ENCODE measurements at regions not wholly inside any gene's neighbourhood (a gene's known extent, or its start where the extent isn't known, plus 50 kb on each side); places are given as distances from the start of the nearest gene placed in this dataset.
"Not testable (repeated sequence)": the region's sequence is repeated elsewhere in the genome, so short reads cannot be mapped to it uniquely, and the experiment has no call there.

DNA sequence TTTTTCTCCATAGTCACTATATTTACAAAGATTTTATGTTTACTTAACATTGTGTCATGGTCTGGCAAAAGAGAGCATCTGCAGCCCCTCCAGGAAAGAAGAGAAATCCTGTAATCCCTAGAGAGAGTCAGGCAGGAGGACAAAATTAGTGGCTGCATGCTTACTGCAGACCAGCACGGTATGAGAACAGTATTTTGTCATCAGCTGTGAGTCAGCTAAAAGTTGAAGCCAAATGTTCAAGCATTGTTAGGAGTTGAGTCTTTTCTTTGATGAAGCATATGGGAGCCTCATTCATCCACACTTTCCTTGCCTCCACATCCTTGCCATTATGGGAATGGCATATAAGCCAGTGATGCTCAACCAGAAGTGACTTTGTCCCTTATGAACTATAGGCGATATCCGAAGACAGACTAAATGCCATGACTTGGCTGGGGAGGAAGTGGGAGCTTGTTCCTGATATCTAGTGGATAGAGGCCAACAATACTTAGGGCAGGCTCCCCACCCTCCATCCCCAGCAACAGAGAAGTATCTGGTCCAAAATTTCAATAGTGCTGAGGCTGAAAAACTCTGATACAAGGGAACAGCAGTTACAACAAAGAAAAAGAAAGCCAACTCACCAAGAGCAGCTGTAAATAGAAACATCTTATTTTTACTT, 112.0 kb upstream of the OR5AK2 start:
- no peak for DNase-seq (ENCODE audit: low read depth in 2 of 2)

DNA sequence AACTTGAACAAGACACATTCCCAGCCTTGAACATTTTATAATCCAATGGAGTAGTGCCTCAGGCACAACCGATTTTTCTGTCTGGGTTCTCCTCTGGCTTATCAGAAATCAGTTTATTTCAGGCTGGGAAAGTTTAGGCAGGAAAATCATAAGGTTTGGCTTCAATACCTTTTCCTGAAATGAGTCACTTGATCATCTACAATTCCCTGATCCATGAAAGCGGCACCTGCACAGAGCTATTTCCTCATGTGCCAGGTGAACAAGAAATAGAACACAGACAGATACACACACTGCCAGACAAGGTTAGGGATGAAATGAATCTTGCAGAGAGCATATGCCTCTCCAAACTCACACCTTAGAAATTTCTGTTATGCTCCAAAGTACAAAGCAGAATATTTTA, 106.7 kb upstream of the OR9G4 start:
- no peak for DNase-seq (ENCODE audit: low read depth in 2 of 2)

DNA sequence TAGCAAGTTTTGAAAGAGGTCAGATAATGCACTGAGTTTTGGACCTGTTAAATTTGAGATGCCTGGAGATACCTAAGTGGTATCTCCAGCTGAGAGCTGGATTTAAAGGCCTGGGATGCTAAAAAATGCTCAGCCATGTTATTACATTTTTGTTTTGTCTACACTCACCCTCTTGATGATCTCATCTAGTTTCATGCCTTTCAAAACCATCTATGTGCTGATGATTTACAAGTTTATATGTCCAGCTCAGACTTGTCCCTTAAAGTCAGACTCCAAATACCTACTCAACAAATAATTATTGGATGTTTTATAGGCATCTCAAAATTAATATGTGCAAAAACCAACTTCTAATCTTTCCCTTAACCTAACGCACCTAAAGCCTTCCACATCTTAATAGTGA, 103.6 kb upstream of the OR9G4 start:
- DNase-seq (ENCODE audit: low read depth in 2 of 2) = no peak

DNA sequence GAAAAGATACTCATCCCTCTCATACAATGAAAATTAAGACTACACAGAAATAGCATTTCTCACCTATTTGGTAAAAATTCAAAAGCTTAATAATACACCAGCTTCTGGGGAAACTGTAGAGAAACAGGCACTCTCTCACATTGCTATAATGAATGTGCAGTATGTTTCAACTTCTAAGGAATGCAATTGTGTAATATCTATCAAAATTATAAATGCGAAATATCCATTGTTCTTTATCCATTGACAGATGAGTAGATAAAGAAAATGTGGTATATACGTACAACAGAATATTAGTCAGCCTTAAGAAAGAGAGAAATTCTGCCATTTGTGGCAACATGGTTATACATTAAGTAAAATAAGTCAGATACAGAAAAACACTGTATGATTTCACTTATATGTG, 101.4 kb upstream of the OR9G4 start:
- DNase-seq (ENCODE audit: low read depth in 2 of 2) = no peak

DNA sequence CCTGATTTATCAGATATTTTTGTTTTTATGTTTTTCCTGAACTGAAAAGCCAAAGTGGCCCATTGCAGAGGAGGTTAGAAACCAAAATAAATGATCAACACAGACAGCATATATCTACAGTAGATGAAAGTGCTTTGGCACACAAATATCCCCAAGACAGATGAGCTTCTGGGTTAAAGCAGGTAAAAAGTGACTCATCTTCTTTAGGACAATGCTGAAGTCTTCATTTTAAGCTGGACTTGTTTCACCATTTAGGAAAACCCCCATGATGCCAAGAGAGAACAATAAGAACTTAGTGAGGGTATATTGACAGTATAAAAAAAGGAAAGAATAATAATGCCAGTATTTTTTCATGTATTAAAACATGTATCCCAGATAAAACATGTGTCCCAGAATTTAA, 100.8 kb upstream of the OR9G4 start:
- no peak for DNase-seq (ENCODE audit: low read depth in 2 of 2)

DNA sequence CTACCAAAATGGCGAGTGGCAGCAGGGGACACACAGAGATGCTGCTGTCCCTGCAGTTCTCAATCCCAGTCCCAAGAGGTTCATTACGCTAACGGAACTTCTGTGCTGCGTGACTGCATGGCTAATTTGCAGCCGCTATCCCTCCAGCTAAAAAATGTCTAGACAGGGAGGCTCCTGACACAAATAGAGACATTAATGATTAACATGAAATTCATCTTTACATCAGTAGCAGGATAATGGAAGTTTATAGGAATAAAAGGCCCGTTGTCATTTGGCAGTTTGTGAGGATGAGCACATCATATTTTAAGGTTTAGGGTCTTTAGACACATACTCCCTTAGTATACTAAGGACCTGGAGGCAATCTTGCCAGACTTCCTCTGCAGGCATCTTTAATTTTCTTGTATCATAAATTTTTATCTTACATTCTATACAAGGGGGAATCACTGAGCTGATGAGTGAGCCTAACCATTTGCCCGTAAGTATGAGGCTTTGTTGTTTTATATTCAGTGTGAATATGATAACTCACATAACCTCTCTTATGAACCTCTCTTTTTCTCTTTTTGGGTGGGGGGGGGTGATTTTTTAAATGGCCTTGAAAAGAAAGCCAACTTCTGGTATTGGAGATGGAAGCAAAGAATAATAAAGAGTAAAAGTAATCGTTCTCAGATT, 99.8 kb upstream of the OR9G4 start:
- no peak for DNase-seq (ENCODE audit: low read depth in 2 of 2)

DNA sequence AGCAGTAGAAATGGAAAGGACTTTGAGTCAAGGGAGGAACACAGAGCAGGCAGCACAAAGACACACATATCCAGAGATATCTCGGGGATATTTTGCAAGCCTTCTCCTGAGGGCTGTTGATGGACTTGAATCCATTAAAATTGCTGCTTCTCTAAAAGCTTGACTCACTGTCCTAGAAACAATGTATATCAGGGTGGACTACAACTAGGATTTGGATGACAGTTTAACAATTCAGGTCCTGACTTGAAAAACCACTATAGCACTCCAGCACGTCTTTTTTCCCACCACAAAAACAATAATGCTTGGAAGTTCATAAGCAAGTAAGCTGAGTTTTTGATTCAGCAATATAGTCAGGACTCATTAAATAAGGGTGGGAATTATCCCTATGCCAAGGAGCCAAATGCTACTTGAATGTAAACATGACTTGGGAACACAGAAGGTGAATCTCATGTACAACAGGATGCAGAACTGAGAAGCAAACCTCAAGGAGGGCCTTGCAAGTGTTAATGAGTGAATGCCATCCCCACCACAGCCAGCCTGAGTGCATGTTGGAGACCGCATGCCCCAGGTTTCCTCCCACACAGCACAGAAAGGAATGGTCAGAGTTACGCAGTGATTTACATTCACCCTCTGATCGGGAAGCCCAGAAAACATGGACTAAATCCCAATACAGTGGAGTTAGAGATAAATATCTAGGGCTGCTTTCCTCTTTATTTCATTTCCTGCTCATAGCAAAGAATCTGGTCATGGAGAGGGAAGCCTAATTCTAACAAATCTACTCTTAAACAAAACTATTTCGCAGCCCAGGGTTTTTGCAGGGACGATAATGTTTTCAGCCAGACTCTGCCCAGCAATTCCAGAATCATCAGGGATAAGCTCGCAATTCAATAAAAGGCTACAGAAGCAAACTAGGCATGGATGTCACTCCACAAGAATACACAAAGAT, 98.4 kb upstream of the OR9G4 start:
- no peak for DNase-seq (ENCODE audit: low read depth in 2 of 2)

DNA sequence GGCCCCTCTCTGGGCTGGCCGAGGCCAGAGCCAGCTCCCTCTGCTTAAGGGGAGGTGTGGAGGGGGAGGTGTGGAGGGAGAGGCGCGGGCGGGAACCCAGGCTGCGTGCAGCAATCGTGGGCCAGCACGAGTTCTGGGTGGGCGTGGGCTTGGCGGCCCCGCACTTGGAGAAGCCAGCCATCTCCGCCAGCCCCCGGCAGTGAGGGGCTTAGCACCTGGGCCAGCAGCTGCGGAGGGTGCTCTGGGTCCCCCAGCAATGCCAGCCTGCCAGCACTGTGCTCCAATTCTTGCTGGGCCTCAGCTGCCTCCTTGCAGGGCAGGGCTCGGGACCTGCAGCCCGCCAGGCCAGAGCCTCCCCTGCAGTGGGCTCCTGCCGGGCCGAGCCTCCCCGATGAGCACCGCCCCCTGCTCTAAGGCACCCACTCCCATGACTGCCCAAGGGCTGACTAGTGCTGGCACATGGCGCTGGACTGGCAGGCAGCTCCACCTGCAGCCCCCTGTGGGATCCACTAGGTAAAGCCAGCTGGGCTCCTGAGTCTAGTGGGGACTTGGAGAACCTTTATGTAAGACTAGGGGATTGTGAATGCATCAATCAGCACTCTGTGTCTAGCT, 96.7 kb upstream of the OR9G4 start:
- DNase-seq (ENCODE audit: low read depth in 2 of 2) = no peak

DNA sequence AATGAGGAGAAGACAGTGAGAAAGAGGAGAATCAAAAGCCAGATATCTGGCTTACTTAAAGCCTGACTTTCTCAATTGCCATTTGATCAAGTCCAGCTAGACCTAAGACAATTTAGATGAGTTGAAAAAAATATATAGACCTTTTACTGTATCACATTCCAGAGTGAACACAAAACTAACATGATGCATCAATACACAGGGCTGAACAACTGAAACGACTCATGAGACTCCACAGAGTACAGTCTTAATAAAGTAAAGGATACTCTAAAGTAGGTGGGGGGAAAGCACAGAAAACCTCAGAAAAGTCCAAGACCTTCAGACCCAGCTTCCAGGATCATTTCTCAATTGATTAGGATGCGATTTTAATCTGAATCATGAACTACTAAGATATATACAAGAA, 95.3 kb upstream of the OR9G4 start:
- DNase-seq (ENCODE audit: low read depth in 2 of 2) = no peak

DNA sequence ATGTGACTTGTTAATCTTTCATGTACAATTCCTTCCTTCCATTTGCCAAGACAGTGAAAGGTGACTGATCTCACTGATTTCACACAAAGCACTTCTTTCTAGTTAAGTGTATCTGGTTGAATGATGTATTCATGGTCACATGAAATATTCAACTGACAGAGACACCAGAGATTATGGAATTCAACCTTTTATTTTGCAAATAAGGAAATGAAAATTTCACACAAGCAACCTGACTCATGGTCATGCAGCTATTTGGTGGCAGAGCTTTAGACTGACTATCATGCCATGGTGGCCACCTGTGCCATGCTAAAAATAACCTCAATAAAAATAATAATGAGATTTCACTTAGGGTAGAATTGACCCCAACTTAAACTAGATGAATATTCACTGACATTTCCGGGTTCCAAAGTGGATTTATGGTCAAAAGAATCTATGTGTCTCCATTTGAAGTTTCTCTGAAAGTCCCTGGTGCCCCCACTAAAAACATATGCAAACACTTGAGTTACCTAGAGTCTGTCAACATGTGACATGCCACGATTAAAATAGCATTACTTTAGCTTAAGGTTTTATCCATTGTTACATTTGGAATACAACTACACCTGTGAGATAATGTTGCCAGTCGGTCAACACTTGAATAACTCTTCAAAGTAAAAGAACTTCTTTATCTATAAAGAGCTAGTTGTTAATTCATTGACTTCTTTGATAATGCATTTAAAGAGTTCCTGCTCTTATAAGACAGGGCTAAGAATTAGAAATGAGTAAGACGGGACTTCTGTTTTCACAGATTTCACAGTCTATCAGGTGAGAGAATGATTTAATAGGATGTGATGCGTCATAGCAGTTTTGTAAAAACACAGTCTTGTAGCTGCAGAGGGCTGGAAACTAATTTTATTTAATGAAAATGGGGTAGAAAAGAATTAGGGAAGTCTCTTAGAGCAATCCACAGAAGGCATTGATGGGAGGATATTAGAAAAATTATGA, 94.6 kb upstream of the OR9G4 start:
- DNase-seq (ENCODE audit: low read depth in 2 of 2) = no peak

DNA sequence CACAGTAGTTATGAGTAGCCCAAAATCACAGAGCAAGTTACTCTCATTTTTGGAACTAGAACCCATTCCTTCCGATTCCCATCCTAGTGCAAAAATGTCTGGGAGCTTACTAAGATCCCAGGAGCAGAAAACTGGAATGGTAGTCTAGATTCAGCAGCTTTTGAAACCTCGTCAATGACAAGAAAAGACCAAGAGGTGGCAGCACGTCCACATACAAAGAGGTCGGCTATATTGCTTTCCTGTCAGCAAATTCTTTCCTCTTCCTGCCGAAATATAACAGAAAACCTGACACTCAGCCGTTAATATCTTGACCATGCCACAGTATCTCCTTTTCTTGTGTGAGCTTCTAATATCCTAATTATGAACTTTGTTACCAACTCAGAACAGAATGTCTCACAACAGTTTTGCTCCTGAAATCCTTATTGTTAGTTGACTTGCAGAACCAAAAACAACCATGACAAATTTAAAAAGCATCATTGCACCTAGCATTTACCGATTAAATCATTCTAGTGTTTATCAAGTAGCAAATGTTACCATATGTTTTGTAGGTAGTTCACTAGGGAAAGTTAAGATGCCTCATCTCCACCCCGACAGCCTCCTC, 92.8 kb upstream of the OR9G4 start:
- peak; percentile 11 to 15 for DNase-seq (ENCODE audit: low read depth in 2 of 2)

DNA sequence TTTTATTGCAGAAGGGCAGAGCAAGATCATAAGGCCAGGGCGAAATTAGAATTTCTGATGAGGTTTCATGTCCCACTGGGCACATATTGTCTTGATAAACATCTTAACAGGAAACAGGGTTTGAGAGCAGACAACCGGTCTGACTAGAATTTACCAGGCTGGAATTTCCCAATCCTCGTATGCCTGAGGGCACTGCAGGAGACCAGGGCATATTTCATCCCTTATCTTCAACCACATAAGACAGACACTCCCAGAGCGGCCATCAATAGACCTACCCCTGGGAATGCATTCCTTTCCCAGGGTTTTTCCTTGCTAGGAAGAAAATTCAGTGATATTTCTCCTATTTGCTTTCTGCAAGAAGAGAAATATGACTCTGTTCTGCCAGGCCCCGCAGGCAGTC, 78.9 kb upstream of the OR9G4 start:
- not testable (repeated sequence) for DNase-seq (ENCODE audit: low read depth in 2 of 2)

DNA sequence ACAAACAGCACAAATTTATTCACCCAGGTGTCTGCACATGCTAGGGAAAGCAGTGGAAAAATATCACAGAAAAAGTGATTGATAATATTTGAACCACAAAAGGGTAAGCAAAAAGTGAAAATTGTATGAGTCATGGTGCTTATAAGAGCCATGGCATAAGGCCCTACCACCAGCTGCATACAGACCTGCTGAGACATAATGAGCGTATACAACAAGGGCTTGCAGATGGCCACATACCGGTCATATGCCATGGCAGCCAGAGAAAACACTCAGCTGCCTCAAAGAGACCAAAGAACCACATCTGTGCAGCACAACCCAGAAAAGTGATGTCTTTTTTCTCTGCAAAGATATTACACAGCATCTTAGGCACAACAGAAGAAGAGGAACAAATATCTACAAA, 71.4 kb upstream of the OR9G4 start:
- DNase-seq (ENCODE audit: low read depth in 2 of 2) = no peak

DNA sequence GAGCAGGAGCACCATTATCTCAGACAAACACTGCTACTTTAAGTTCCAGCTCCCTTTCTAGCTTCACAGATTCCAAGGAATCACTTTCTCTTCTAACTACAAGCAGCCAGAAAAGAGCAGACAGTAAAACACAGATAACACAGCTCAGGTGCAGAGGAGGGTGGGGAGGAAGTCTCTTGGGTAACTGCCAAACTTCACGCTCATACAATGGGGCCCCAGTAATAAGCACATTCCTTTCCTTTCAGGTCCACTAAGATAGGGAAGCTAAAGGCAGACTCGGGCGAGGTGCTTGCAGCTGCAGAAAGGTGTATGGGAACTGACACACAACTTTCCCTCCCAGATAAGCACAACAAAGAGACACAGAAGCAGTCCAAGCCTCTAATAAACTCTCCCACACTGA, 69.2 kb upstream of the OR9G4 start:
- DNase-seq (ENCODE audit: low read depth in 2 of 2) = no peak

DNA sequence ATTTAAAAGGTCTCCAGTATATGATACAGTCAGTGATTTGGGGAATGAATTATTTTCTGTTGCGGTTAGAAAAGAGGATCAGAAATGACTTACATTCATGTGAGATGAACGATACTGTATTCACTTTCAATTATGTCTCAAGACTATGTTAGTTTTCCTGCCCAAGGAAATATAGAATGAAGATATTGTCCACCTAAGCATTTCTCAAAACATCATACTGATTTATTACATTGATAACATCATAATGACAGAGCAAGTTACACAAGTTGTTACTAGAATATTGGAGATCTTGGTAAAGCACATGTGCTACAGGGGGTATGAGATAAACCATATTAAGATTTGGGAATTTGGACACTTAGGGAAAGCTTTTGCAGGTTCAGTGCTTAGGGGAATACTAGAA, 67.8 kb upstream of the OR9G4 start:
- DNase-seq (ENCODE audit: low read depth in 2 of 2) = no peak

DNA sequence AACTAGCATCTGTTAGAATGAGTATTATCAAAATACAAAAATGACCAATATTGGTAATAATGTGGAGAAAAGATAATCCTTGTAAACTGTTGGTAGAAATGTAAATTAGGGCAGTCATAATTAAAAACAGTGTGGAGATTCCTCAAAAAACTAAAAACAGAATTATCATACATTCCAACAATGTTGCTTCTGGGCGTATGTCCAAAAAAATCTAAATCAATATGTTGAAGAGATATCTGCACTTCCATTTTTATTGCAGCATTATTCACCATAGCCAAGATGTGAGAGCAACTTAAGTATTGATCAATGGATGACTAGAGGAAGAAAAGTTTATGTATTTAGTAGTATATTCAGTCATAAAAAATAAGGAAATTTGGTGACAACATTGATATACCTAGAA, 59.8 kb upstream of the OR9G4 start:
- DNase-seq (ENCODE audit: low read depth in 2 of 2) = no peak

DNA sequence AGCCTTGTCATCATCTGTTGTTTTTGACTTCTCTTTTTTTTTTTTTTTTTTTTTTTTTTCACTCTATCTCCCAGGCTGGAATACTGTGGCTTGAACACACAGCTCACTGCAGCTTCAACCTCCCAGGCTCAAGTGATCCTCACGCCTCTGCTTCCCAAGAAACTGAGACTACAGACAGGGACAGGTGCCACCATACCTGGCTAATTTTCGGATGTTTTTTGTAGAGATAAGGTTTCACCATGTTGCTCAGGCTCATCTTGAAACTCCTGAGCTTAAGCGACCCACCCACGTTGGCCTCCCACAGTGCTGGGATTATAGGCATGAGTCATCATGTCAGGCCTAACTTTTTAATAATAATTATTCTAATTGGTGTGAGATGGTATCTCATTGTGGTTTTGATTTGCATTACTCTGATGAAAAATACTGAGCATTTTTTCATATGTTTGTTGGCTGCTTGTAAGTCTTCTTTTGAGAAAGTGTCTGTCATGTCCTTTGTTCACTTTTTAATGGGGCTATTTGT, 51.3 kb upstream of the OR9G4 start:
- no peak for DNase-seq (ENCODE audit: low read depth in 2 of 2)
